Karpas-422 (cell line): ENCODE measurements at regions not wholly inside any gene's neighbourhood (a gene's known extent, or its start where the extent isn't known, plus 50 kb on each side); places are given as distances from the start of the nearest gene placed in this dataset.

Experiments
- DNase-seq: peaks from one replicate; pipeline ENCODE4 v3.0.0-alpha.2; 2015
- H2AFZ ChIP-seq: fragments of 200-600 bp; sonication (generic); 2 replicates; pipeline ENCODE4 v1.6.1; 2014; ENCODE audit warnings: antibody characterized with exemption, low read length, mixed read lengths
- H3K27ac ChIP-seq: fragments of 200-600 bp; sonication (generic); 2 replicates; pipeline ENCODE4 v1.5.1; 2014; ENCODE audit warnings: mild to moderate bottlenecking, low read length, moderate library complexity
- H3K27me3 ChIP-seq: fragments of 200-600 bp; sonication (generic); 2 replicates; pipeline ENCODE4 v1.6.1; 2014; ENCODE audit warnings: low read length, mixed read lengths
- H3K36me3 ChIP-seq: fragments of 200-600 bp; sonication (generic); 2 replicates; pipeline ENCODE4 v1.6.1; 2014; ENCODE audit warnings: low read length, mixed read lengths; ENCODE audit not compliant: insufficient read depth
- H3K4me1 ChIP-seq: fragments of 200-600 bp; sonication (generic); 2 replicates; pipeline ENCODE4 v1.6.1; 2014; ENCODE audit warnings: mild to moderate bottlenecking, low read length, mixed read lengths
- H3K4me2 ChIP-seq: fragments of 200-600 bp; sonication (generic); 2 replicates; pipeline ENCODE4 v1.6.1; 2014; ENCODE audit warnings: low read length, low read depth, mild to moderate bottlenecking; ENCODE audit not compliant: poor library complexity, severe bottlenecking
- H3K4me3 ChIP-seq: fragments of 200-600 bp; sonication (generic); 2 replicates; pipeline ENCODE4 v1.5.1; 2014; ENCODE audit warnings: mild to moderate bottlenecking, antibody characterized with exemption, low read length, mixed read lengths
- H3K79me2 ChIP-seq: fragments of 200-600 bp; sonication (generic); 2 replicates; pipeline ENCODE4 v1.6.1; 2014; ENCODE audit warnings: mild to moderate bottlenecking, low read length, mixed read lengths
- H3K9ac ChIP-seq: fragments of 200-600 bp; sonication (generic); 2 replicates; pipeline ENCODE4 v1.6.0; 2014; ENCODE audit warnings: low read length
- H3K9me2 ChIP-seq: fragments of 200-600 bp; sonication (generic), shearing (Covaris generic); replicated peaks from 2 replicates; pipeline ENCODE4 v1.6.0; 2014; ENCODE audit warnings: mild to moderate bottlenecking, low read length, moderate library complexity; ENCODE audit not compliant: insufficient read depth
- H3K9me3 ChIP-seq: fragments of 300-700, 200-600 bp; sonication (generic); 2 replicates; pipeline ENCODE4 v1.6.1; 2014; ENCODE audit warnings: low read length, mixed read lengths
- H4K20me1 ChIP-seq: fragments of 200-600 bp; sonication (generic); 2 replicates; pipeline ENCODE4 v1.6.1; 2014; ENCODE audit warnings: mild to moderate bottlenecking, antibody characterized with exemption, low read length, low read depth; ENCODE audit not compliant: insufficient read depth

- no peaks in the 10 kb centered on the region for H3K9me3 ChIP-seq
- no peaks in the 10 kb centered on the region for H3K36me3 ChIP-seq
- no peak overlapping the region for H3K9ac ChIP-seq
- no peak for DNase-seq
- H4K20me1 ChIP-seq: no peaks in the 10 kb centered on the region
- H2AFZ ChIP-seq: no peak overlapping the region
- no peak overlapping the region for H3K4me3 ChIP-seq
- H3K4me1 ChIP-seq: peaks cover 6% of the 10 kb centered on the region
- H3K27me3 ChIP-seq: no peaks in the 10 kb centered on the region
- H3K9me2 ChIP-seq: no peaks in the 10 kb centered on the region
- no peaks in the 10 kb centered on the region for H3K79me2 ChIP-seq
- no peak overlapping the region for H3K4me2 ChIP-seq
- H3K27ac ChIP-seq: no peak overlapping the region
Measured at GRCh38 chr11:113615773-113616172, 90.3 kb downstream of the TMPRSS5 start.

- no peak overlapping the region for H2AFZ ChIP-seq
- H3K9ac ChIP-seq: no peak overlapping the region
- H3K9me3 ChIP-seq: no peaks in the 10 kb centered on the region
- H3K79me2 ChIP-seq: no peaks in the 10 kb centered on the region
- no peak overlapping the region for H3K4me3 ChIP-seq
- H3K36me3 ChIP-seq: no peaks in the 10 kb centered on the region
- no peaks in the 10 kb centered on the region for H3K27me3 ChIP-seq
- H3K4me1 ChIP-seq: peaks cover 6% of the 10 kb centered on the region
- no peaks in the 10 kb centered on the region for H3K9me2 ChIP-seq
- DNase-seq: no peak
- no peak overlapping the region for H3K4me2 ChIP-seq
- H3K27ac ChIP-seq: no peak overlapping the region
- H4K20me1 ChIP-seq: no peaks in the 10 kb centered on the region
Measured at GRCh38 chr11:113615098-113615497, 91.0 kb downstream of the TMPRSS5 start.

GRCh38 chr11:113614097-113614496 lies 92.0 kb downstream of the TMPRSS5 start:
- Histone ChIP-seq H3K9me3 (no peaks in the 10 kb centered on the region), H2AFZ (peak overlapping the region; percentile 69; the same call in 1 of the 2 replicates), H3K4me1 (peaks cover 6% of the 10 kb centered on the region), H3K79me2 (no peaks in the 10 kb centered on the region), H3K4me3 (no peak overlapping the region), H3K4me2 (no peak overlapping the region), H3K27ac (no peak overlapping the region), H3K9ac (no peak overlapping the region), H3K36me3 (no peaks in the 10 kb centered on the region), H3K9me2 (no peaks in the 10 kb centered on the region), H3K27me3 (no peaks in the 10 kb centered on the region), H4K20me1 (no peaks in the 10 kb centered on the region)
- DNase-seq: no peak

GRCh38 chr11:113613619-113614018 lies 92.5 kb downstream of the TMPRSS5 start:
- no peaks in the 10 kb centered on the region for H3K79me2 ChIP-seq
- no peaks in the 10 kb centered on the region for H3K9me2 ChIP-seq
- no peak overlapping the region for H3K9ac ChIP-seq
- H2AFZ ChIP-seq: 0 out of 2 replicates have a peak overlapping the region, but pooled peaks have one; percentile 69
- no peaks in the 10 kb centered on the region for H3K27me3 ChIP-seq
- no peaks in the 10 kb centered on the region for H4K20me1 ChIP-seq
- peak; percentile 43 for DNase-seq
- H3K4me3 ChIP-seq: no peak overlapping the region
- H3K9me3 ChIP-seq: no peaks in the 10 kb centered on the region
- no peak overlapping the region for H3K27ac ChIP-seq
- H3K4me2 ChIP-seq: no peak overlapping the region
- no peaks in the 10 kb centered on the region for H3K36me3 ChIP-seq
- peaks cover 6% of the 10 kb centered on the region for H3K4me1 ChIP-seq

DNA sequence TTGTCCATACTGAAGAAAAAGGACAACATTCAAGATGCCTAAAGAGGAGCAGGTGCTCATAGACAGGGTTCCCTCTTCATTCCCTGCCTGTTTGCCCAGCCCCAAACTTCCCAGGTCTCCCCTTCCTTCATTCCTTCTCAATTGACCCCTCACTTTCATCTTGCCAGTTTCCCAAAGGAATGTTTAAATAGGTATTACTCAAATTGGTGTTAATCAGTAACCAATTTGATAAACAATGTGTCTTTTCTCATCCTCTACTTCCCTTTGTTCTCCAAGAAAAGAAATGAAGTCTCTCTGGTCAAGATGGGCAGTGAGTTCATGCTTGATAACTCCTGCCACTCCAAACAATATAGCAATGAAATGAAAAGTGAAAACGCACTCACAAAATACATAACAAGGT lies 101.9 kb downstream of the TMPRSS5 start:
- Histone ChIP-seq H3K36me3 (no peaks in the 10 kb centered on the region), H2AFZ (no peak overlapping the region), H3K27ac (no peak overlapping the region), H3K4me2 (no peak overlapping the region), H4K20me1 (no peaks in the 10 kb centered on the region), H3K27me3 (no peaks in the 10 kb centered on the region), H3K9me2 (no peaks in the 10 kb centered on the region), H3K4me3 (no peak overlapping the region), H3K4me1 (no peaks in the 10 kb centered on the region), H3K9me3 (no peaks in the 10 kb centered on the region), H3K79me2 (no peaks in the 10 kb centered on the region), H3K9ac (no peak overlapping the region)
- DNase-seq: no peak

- Histone ChIP-seq H3K4me3 (no peak overlapping the region), H3K27me3 (no peaks in the 10 kb centered on the region), H3K9me3 (no peaks in the 10 kb centered on the region), H3K36me3 (no peaks in the 10 kb centered on the region), H3K27ac (no peak overlapping the region), H3K79me2 (no peaks in the 10 kb centered on the region), H3K9me2 (no peaks in the 10 kb centered on the region), H3K4me2 (no peak overlapping the region), H3K4me1 (no peaks in the 10 kb centered on the region), H4K20me1 (no peaks in the 10 kb centered on the region), H3K9ac (no peak overlapping the region), H2AFZ (no peak overlapping the region)
- no peak for DNase-seq
Measured at GRCh38 chr11:113603277-113604059, 102.6 kb downstream of the TMPRSS5 start.

DNA sequence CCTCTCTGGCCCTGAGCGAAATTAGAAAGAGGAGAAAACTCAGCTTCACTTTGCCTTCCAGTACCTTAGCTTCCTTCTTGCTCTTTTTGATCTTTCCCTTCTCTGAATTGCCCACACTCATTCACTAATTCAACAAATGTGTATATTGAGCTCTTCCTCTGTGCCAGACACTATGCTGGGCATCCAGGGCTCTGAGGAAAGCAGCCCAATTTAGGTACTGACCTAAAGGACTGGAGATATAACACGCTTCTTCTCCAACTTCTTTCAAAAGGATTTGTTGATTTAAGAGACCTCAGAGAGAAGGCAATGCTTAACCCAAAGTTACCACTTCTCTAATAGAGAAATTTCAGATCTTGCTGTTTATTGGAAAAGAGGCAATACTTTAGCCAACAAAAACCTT lies 103.6 kb downstream of the TMPRSS5 start:
- no peak for DNase-seq

DNA sequence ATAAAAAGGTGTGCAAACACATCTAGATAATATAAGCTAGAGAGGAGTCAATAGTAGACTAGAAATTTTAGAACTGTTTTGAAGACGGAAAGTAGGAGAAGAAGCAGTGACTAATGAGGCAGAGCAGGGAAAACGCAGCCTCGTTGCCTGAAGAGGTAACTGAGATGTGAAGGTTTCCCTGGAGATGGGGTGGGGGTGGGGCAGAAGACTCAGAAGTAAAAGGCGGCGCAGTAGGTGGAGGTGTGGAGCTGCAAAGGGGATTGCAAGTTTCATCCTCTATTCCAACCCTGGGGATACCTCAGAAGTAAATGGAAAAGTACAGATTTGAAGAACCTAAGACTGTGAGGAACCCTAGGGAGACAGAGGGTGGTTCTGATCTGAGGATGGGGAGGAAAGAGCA lies 109.5 kb downstream of the TMPRSS5 start:
- Histone ChIP-seq H3K4me2 (no peak overlapping the region), H3K27ac (no peak overlapping the region), H3K79me2 (no peaks in the 10 kb centered on the region), H3K9me3 (no peaks in the 10 kb centered on the region), H4K20me1 (no peaks in the 10 kb centered on the region), H3K4me1 (peaks cover 13% of the 10 kb centered on the region), H2AFZ (no peak overlapping the region), H3K9ac (no peak overlapping the region), H3K4me3 (no peak overlapping the region), H3K36me3 (no peaks in the 10 kb centered on the region), H3K27me3 (no peaks in the 10 kb centered on the region), H3K9me2 (no peaks in the 10 kb centered on the region)
- DNase-seq: no peak

More for the DNA sequence above, 103.6 kb downstream of the TMPRSS5 start:
- Histone ChIP-seq H4K20me1 (no peaks in the 10 kb centered on the region), H2AFZ (no peak overlapping the region), H3K9me3 (no peaks in the 10 kb centered on the region), H3K9ac (no peak overlapping the region), H3K4me3 (no peak overlapping the region), H3K4me2 (no peak overlapping the region), H3K4me1 (no peaks in the 10 kb centered on the region), H3K27ac (no peak overlapping the region), H3K36me3 (no peaks in the 10 kb centered on the region), H3K79me2 (no peaks in the 10 kb centered on the region), H3K9me2 (no peaks in the 10 kb centered on the region), H3K27me3 (no peaks in the 10 kb centered on the region)
